Glutamatergic neuron (in vitro differentiated cells): ENCODE measurements at regions not wholly inside any gene's neighbourhood (a gene's known extent, or its start where the extent isn't known, plus 50 kb on each side); places are given as distances from the start of the nearest gene placed in this dataset.

Source experiments
- DNase-seq: peaks from one replicate; pipeline ENCODE4 v3.0.0; 2022
- H3K27ac Mint-ChIP-seq: one replicate; pipeline ENCODE4 v1.8.0; 2020; ENCODE audit warnings: mild to moderate bottlenecking, mixed read lengths, inconsistent platforms; ENCODE audit not compliant: unreplicated experiment
- H3K27me3 Mint-ChIP-seq: one replicate; pipeline ENCODE4 v1.8.0; 2020; ENCODE audit warnings: mild to moderate bottlenecking, moderate library complexity, mixed read lengths, inconsistent platforms; ENCODE audit not compliant: unreplicated experiment
- H3K36me3 Mint-ChIP-seq: one replicate; pipeline ENCODE4 v1.8.0; 2020; ENCODE audit warnings: mild to moderate bottlenecking, mixed read lengths, inconsistent platforms; ENCODE audit not compliant: unreplicated experiment
- H3K4me1 Mint-ChIP-seq: one replicate; pipeline ENCODE4 v1.8.0; 2020; ENCODE audit warnings: mild to moderate bottlenecking, low read depth, mixed read lengths, inconsistent platforms; ENCODE audit not compliant: unreplicated experiment
- H3K4me3 Mint-ChIP-seq: one replicate; pipeline ENCODE4 v1.8.0; 2020; ENCODE audit warnings: mild to moderate bottlenecking, mixed read lengths, inconsistent platforms; ENCODE audit not compliant: unreplicated experiment
- H3K9me3 Mint-ChIP-seq: one replicate; pipeline ENCODE4 v1.8.0; 2020; ENCODE audit warnings: mild to moderate bottlenecking, moderate library complexity, mixed read lengths, inconsistent platforms; ENCODE audit not compliant: unreplicated experiment
- TF ChIP-seq, protein P1 (sequence below): fragments of 200-600 bp; sonication (generic); IDR thresholded peaks from one replicate; pipeline ENCODE4 v1.5.0; 2021; ENCODE audit not compliant: partially characterized antibody, unreplicated experiment

DNA sequence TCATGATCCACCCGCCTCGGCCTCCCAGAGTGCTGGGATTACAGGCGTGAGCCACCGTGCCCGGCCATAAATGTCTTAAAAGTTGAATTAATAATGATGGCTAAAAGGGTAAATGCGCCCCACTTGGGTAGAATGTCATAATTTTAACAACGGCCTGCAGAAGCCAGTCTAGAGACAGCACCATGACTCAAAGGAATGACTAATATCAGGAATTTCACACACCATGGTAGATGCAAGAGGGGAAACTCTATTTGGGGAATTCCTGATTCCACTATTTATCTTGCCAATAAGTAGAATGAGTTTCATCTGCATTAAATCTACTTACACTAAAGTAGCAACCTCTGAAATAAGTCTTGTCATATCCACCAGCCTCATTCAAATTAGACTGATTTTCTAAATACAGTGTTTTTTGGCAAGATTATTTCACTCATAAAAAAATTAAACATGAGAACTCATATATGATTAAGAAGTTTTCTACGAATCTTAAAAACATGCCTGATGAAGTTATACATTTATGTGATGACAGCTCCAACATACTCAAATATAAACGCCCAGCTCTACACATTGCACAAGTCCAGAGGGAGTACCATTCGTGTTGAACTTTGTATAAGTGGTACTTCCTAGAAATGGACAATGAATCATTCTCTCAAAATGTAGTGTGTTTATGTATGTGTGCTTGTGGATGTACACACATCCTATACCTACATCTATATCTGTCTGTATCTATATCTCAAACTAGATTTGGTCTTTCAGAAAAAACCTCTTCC, 309.7 kb downstream of the IRS1 start:
- TF ChIP-seq, protein P1, sequence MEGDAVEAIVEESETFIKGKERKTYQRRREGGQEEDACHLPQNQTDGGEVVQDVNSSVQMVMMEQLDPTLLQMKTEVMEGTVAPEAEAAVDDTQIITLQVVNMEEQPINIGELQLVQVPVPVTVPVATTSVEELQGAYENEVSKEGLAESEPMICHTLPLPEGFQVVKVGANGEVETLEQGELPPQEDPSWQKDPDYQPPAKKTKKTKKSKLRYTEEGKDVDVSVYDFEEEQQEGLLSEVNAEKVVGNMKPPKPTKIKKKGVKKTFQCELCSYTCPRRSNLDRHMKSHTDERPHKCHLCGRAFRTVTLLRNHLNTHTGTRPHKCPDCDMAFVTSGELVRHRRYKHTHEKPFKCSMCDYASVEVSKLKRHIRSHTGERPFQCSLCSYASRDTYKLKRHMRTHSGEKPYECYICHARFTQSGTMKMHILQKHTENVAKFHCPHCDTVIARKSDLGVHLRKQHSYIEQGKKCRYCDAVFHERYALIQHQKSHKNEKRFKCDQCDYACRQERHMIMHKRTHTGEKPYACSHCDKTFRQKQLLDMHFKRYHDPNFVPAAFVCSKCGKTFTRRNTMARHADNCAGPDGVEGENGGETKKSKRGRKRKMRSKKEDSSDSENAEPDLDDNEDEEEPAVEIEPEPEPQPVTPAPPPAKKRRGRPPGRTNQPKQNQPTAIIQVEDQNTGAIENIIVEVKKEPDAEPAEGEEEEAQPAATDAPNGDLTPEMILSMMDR = no peak
- Mint-ChIP-seq H3K9me3 (no peaks in the 10 kb centered on the region), H3K27me3 (no peaks in the 10 kb centered on the region), H3K4me3 (no peak overlapping the region), H3K36me3 (no peaks in the 10 kb centered on the region), H3K27ac (no peak overlapping the region), H3K4me1 (no peaks in the 10 kb centered on the region)
- DNase-seq = no peak

DNA sequence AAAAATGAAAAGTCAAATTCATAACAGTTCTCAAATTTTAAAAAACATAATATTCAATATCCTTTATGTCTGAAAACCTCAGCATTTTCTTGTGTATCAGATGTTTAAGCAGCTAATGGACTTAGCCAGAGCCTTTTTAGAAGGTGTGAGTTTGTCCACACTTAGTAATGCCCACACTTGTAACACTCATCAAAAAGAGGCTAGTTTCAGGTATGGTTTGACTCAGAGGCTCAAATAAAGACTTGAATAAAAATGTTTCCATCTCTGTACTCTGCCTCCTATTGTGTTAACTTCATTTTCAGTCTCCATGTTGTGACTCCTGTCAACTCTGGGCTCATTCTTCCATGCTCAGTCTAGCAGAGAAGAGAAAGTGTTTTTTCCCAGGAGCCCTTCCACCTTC, 311.6 kb downstream of the IRS1 start:
- TF ChIP-seq, protein P1 = no peak
- Mint-ChIP-seq H3K4me3 (no peak overlapping the region), H3K4me1 (peaks cover 6% of the 10 kb centered on the region), H3K27ac (no peak overlapping the region), H3K9me3 (no peaks in the 10 kb centered on the region), H3K27me3 (no peaks in the 10 kb centered on the region), H3K36me3 (no peaks in the 10 kb centered on the region)
- no peak for DNase-seq

DNA sequence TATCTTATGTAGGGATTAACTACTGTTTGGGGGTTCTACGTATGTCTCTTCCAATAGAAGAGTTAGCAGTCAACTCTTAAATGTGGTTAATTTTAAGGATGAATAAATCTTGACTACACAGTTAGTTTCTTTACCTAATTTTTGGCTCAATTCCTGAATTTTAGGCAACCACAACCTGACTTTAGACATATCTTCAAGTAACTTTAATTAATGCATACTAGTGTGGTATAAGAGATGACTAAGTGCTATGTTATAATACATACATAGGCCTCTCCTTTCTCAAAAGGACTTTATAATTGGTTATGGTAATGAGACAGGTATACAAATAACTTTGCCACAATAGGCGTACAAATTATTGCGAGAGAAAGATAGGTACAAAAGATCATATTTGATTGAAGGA, 312.0 kb downstream of the IRS1 start:
- DNase-seq = no peak
- no peak overlapping the region for H3K27ac Mint-ChIP-seq
- no peak overlapping the region for H3K4me3 Mint-ChIP-seq
- no peaks in the 10 kb centered on the region for H3K27me3 Mint-ChIP-seq
- H3K9me3 Mint-ChIP-seq = no peaks in the 10 kb centered on the region
- no peaks in the 10 kb centered on the region for H3K36me3 Mint-ChIP-seq
- H3K4me1 Mint-ChIP-seq = peaks cover 6% of the 10 kb centered on the region
- TF ChIP-seq, protein P1 = no peak

DNA sequence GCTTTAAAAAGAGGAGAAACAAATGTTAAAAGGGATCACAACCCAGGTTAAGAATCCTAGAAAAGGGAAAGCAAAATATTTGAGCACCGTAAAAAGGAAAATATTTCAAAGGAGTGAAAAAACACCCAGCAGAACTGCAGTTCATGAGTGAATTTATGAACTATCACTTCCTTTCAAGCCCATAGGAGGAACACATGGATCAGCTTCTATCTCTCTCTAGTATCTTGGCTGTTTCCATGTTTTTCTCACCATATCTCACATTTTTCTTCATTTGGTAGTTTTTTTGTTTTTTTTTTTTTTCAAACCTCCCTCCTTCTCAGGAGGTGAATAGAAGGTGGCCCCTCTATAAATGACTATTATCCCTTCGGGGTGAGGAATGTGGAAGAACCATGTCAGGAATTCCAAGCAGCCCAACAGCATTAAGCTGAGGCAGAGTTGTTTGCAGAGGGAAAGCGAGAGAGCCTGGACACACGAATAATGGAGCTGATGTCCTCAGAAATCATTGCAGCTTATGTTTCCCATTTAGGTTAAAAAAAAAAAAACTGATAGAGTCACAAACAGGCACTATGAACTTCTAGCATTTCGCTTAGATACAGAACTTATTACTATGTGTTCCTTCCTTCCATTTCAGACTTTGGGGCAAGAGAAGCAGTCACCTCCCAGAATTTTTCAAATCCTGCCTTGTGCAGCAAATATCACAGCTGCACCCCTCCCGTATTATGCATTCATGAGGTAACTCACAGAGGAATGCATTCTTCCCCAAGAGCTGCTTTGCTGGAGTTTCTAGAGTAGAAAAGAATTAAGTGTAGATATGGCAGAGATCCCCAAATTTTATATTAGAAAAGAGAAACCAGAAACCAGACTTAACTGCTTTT, 315.6 kb downstream of the IRS1 start:
- TF ChIP-seq, protein P1 = no peak
- no peaks in the 10 kb centered on the region for H3K36me3 Mint-ChIP-seq
- H3K27ac Mint-ChIP-seq = no peak overlapping the region
- H3K27me3 Mint-ChIP-seq = no peaks in the 10 kb centered on the region
- no peaks in the 10 kb centered on the region for H3K9me3 Mint-ChIP-seq
- H3K4me3 Mint-ChIP-seq = no peak overlapping the region
- peaks cover 6% of the 10 kb centered on the region for H3K4me1 Mint-ChIP-seq
- no peak for DNase-seq

DNA sequence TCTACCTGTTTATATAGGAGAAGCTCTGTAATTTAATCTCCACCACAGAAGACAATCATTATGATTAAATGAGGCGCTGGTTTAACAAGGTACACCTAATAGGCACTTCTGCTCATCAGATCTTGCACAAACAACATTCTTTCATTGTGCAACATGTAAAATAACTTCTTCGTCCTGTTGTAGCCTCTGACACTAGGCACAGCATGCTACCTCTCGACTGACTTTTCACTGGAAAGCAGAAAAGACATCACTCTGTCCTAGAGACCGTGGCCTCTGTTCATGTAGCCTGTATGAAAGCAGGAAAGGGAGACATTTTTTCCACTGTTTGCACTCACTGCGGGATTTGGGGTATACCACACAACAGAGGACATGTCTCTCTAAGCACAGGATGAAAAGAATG, 316.5 kb downstream of the IRS1 start:
- DNase-seq = no peak
- H3K4me3 Mint-ChIP-seq = no peak overlapping the region
- H3K27ac Mint-ChIP-seq = no peak overlapping the region

More for the DNA sequence above, 316.5 kb downstream of the IRS1 start:
- no peaks in the 10 kb centered on the region for H3K9me3 Mint-ChIP-seq
- TF ChIP-seq, protein P1 = no peak
- no peaks in the 10 kb centered on the region for H3K27me3 Mint-ChIP-seq
- no peaks in the 10 kb centered on the region for H3K36me3 Mint-ChIP-seq
- peaks cover 6% of the 10 kb centered on the region for H3K4me1 Mint-ChIP-seq
